ENCODE measurements at regions not wholly inside any gene's neighbourhood (a gene's known extent, or its start where the extent isn't known, plus 50 kb on each side); places are given as distances from the start of the nearest gene placed in this dataset.

GRCh38 chr3:18149935-18150334, 275.2 kb downstream of the SATB1 start:
- TF ChIP-seq GATA2 (CRISPR knock-in tag; IDR thresholded peaks at IDR 0.05) (no peak), PBX3 (IDR thresholded peaks at IDR 0.05) (no peak), CHD2 (IDR thresholded peaks at IDR 0.05; ENCODE audit: low read length, partially characterized antibody) (no peak), TAF1 (IDR thresholded peaks at IDR 0.05; ENCODE audit: borderline replicate concordance, low read depth, low read length) (no peak), RFX5 (IDR thresholded peaks at IDR 0.05; ENCODE audit: low read length) (no peak), MEF2A (IDR thresholded peaks at IDR 0.05; ENCODE audit: borderline replicate concordance, low read depth) (no peak), RAD21 (IDR thresholded peaks at IDR 0.05; ENCODE audit: low read length) (no peak), USF2 (IDR thresholded peaks at IDR 0.05; ENCODE audit: borderline replicate concordance, low read depth, low read length) (no peak), CTCF (IDR thresholded peaks at IDR 0.05) (no peak), USF1 (IDR thresholded peaks at IDR 0.05; ENCODE audit: borderline replicate concordance, low read depth) (no peak), NRF1 (IDR thresholded peaks at IDR 0.05; ENCODE audit: low read depth, low read length) (no peak)
- Histone ChIP-seq H3K79me2 (ENCODE audit: insufficient read depth) (no peaks in the 10 kb centered on the region), H3K9ac (no peak overlapping the region), H3K27me3 (ENCODE audit: insufficient read depth) (no peaks in the 10 kb centered on the region), H3K9me2 (no peaks in the 10 kb centered on the region), H4K20me1 (ENCODE audit: insufficient read depth) (no peaks in the 10 kb centered on the region), H3K4me1 (ENCODE audit: control insufficient read depth in 1 of 2, insufficient read depth in 2 of 2, low read depth in 1 of 2, low read length in 1 of 2) (no peaks in the 10 kb centered on the region), H3K27ac (ENCODE audit: low read depth in 2 of 2, low read length in 1 of 2) (no peak overlapping the region), H3K4me2 (no peak overlapping the region), H3K9me3 (no peaks in the 10 kb centered on the region), H3K4me3 (ENCODE audit: low read depth in 2 of 2, low read length in 1 of 2) (no peak overlapping the region), H3F3A (replicated peaks; ENCODE audit: insufficient read depth) (no peaks in the 10 kb centered on the region), H3K36me3 (replicated peaks in 1 of 2; ENCODE audit: control insufficient read depth in 1 of 2, insufficient read depth in 2 of 2, low read length in 1 of 2) (no peaks in the 10 kb centered on the region), H2AFZ (ENCODE audit: low read depth) (no peak overlapping the region)
- no peak for DNase-seq
- CTCF ChIA-PET = no interaction called here
- POLR2A ChIA-PET = no interaction called here
- WGBS (ENCODE audit: low lambda C conversion rate) = 81% methylated on average over 4 of the region's 4 CpGs

GRCh38 chr3:18149386-18149785, 275.8 kb downstream of the SATB1 start:
- ChIA-PET POLR2A (no interaction called here), CTCF (no interaction called here)
- H3K4me3 ChIP-seq (ENCODE audit: low read depth in 2 of 2, low read length in 1 of 2) = no peak overlapping the region
- no peak overlapping the region for H3K4me2 ChIP-seq
- no peaks in the 10 kb centered on the region for H3K9me3 ChIP-seq
- H3K27ac ChIP-seq (ENCODE audit: low read depth in 2 of 2, low read length in 1 of 2) = no peak overlapping the region
- no peaks in the 10 kb centered on the region for H3K4me1 ChIP-seq (ENCODE audit: control insufficient read depth in 1 of 2, insufficient read depth in 2 of 2, low read depth in 1 of 2, low read length in 1 of 2)
- DNase-seq = no peak
- no peaks in the 10 kb centered on the region for H4K20me1 ChIP-seq (ENCODE audit: insufficient read depth)
- no peak overlapping the region for H2AFZ ChIP-seq (ENCODE audit: low read depth)
- H3K36me3 ChIP-seq (replicated peaks in 1 of 2; ENCODE audit: control insufficient read depth in 1 of 2, insufficient read depth in 2 of 2, low read length in 1 of 2) = no peaks in the 10 kb centered on the region
- H3K79me2 ChIP-seq (ENCODE audit: insufficient read depth) = no peaks in the 10 kb centered on the region
- no peak overlapping the region for H3K9ac ChIP-seq
- H3K27me3 ChIP-seq (ENCODE audit: insufficient read depth) = no peaks in the 10 kb centered on the region
- H3K9me2 ChIP-seq = no peaks in the 10 kb centered on the region
- WGBS (ENCODE audit: low lambda C conversion rate) = 82% methylated on average over 2 of the region's 2 CpGs
- no peaks in the 10 kb centered on the region for H3F3A ChIP-seq (replicated peaks; ENCODE audit: insufficient read depth)
- TF ChIP-seq GABPA (IDR thresholded peaks at IDR 0.05; ENCODE audit: low read depth) (no peak), USF2 (IDR thresholded peaks at IDR 0.05; ENCODE audit: borderline replicate concordance, low read depth, low read length) (no peak), NFIC (IDR thresholded peaks at IDR 0.05; ENCODE audit: borderline replicate concordance) (no peak), IRF3 (IDR thresholded peaks at IDR 0.05; ENCODE audit: low read depth, low read length) (no peak), CHD2 (IDR thresholded peaks at IDR 0.05; ENCODE audit: low read length, partially characterized antibody) (no peak), JUND (IDR thresholded peaks at IDR 0.05) (no peak), SIN3A (IDR thresholded peaks at IDR 0.05; ENCODE audit: borderline replicate concordance, low read depth, low read length) (no peak), TAF1 (IDR thresholded peaks at IDR 0.05; ENCODE audit: borderline replicate concordance, low read depth, low read length) (no peak), PBX3 (IDR thresholded peaks at IDR 0.05) (no peak), TEAD4 (IDR thresholded peaks at IDR 0.05; ENCODE audit: borderline replicate concordance, insufficient read depth) (no peak), NRF1 (IDR thresholded peaks at IDR 0.05; ENCODE audit: low read depth, low read length) (no peak), MAX (IDR thresholded peaks at IDR 0.05; ENCODE audit: low read depth) (no peak), FOXJ3 (CRISPR knock-in tag; IDR thresholded peaks at IDR 0.05) (no peak)

All from SK-N-SH (cell line).